ENCODE measurements at regions not wholly inside any gene's neighbourhood (a gene's known extent, or its start where the extent isn't known, plus 50 kb on each side); places are given as distances from the start of the nearest gene placed in this dataset.

GRCh38 chr13:47017476-47017875 lies 120.6 kb upstream of the HTR2A start:
- Histone ChIP-seq H3K9ac (ENCODE audit: low read depth in 1 of 2, low read length in 2 of 2) (no peak overlapping the region), H3K36me3 (ENCODE audit: control insufficient read depth in 4 of 4, insufficient read depth in 3 of 4, low read depth in 1 of 4, low read length in 3 of 4) (no peaks in the 10 kb centered on the region), H3K9me3 (ENCODE audit: control insufficient read depth in 4 of 4, low read length in 3 of 4) (peaks cover 0 to 3% (median 1%) of the 10 kb centered on the region in 4 donors), H3K4me1 (ENCODE audit: control insufficient read depth in 4 of 4, insufficient read depth in 4 of 4, low read length in 3 of 4) (no peaks in the 10 kb centered on the region), H3K27ac (ENCODE audit: low read depth in 1 of 2, low read length in 2 of 2) (no peak overlapping the region), H3K27me3 (ENCODE audit: control insufficient read depth in 4 of 4, insufficient read depth in 4 of 4, low read length in 3 of 4) (no peaks in the 10 kb centered on the region), H3K4me3 (ENCODE audit: low read depth in 1 of 3, low read length in 3 of 3) (no peak overlapping the region)
- no peak for DNase-seq (ENCODE audit: low spot score)
- 72% methylated on average over 1 of the region's 1 CpG for WGBS
- no peak for TF ChIP-seq HNF4G (IDR thresholded peaks at IDR 0.05)
- no peak for TF ChIP-seq NR2F2 (IDR thresholded peaks at IDR 0.05)
- TF ChIP-seq TAF1 (conservative IDR thresholded peaks at IDR 0.05), result no peak
- no peak for TF ChIP-seq SP1 (IDR thresholded peaks at IDR 0.05)
- no peak for TF ChIP-seq YY1 (IDR thresholded peaks at IDR 0.05)
- no peak for TF ChIP-seq MAX (IDR thresholded peaks at IDR 0.05)
- TF ChIP-seq EGR1 (IDR thresholded peaks at IDR 0.05; ENCODE audit: low read depth in 2 of 2), result no peak

- H3K9ac ChIP-seq (ENCODE audit: low read depth in 1 of 2, low read length in 2 of 2), result no peak overlapping the region
- H3K4me3 ChIP-seq (ENCODE audit: low read depth in 1 of 3, low read length in 3 of 3), result no peak overlapping the region
- no peaks in the 10 kb centered on the region for H3K9me3 ChIP-seq (ENCODE audit: control insufficient read depth in 4 of 4, low read length in 3 of 4)
- TF ChIP-seq ATF3 (IDR thresholded peaks at IDR 0.05), result no peak
- TF ChIP-seq FOXA2 (IDR thresholded peaks at IDR 0.05), result no peak
- TF ChIP-seq REST (IDR thresholded peaks at IDR 0.05), result no peak
- no peak for TF ChIP-seq EGR1 (IDR thresholded peaks at IDR 0.05; ENCODE audit: low read depth in 2 of 2)
- TF ChIP-seq SP1 (IDR thresholded peaks at IDR 0.05), result no peak
- no peak for TF ChIP-seq HNF4A (conservative IDR thresholded peaks at IDR 0.05)
- TF ChIP-seq ZBTB33 (IDR thresholded peaks at IDR 0.05), result no peak
- no peak for TF ChIP-seq NR2F2 (IDR thresholded peaks at IDR 0.05)
- TF ChIP-seq CTCF (IDR thresholded peaks at IDR 0.05; ENCODE audit: low read depth, low read length, missing input control), result no peak
- no peak for TF ChIP-seq FOXA1 (IDR thresholded peaks at IDR 0.05)
- no peaks in the 10 kb centered on the region for H3K27me3 ChIP-seq (ENCODE audit: control insufficient read depth in 4 of 4, insufficient read depth in 4 of 4, low read length in 3 of 4)
- DNase-seq (ENCODE audit: low spot score), result no peak
- H3K36me3 ChIP-seq (ENCODE audit: control insufficient read depth in 4 of 4, insufficient read depth in 3 of 4, low read depth in 1 of 4, low read length in 3 of 4), result no peaks in the 10 kb centered on the region
- no peak overlapping the region for H3K27ac ChIP-seq (ENCODE audit: low read depth in 1 of 2, low read length in 2 of 2)
- H3K4me1 ChIP-seq (ENCODE audit: control insufficient read depth in 4 of 4, insufficient read depth in 4 of 4, low read length in 3 of 4), result no peaks in the 10 kb centered on the region
- 88% methylated on average over 2 of the region's 2 CpGs for WGBS
Measured at GRCh38 chr13:47008318-47008717, 111.5 kb upstream of the HTR2A start.
